SK-N-SH treated with all-trans-retinoic acid at 6 μM for 48 hours (cell line): ENCODE measurements at regions not wholly inside any gene's neighbourhood (a gene's known extent, or its start where the extent isn't known, plus 50 kb on each side); places are given as distances from the start of the nearest gene placed in this dataset.

ENCODE experiments used
- ARNTL ChIP-seq: fragments of 450-650 bp; formaldehyde crosslinking; IDR thresholded peaks from 2 replicates; pipeline ENCODE4 v1.5.0; 2020; ENCODE audit warnings: low read depth, mild to moderate bottlenecking, moderate library complexity, borderline replicate concordance
- CREB5 ChIP-seq: fragments of 250-450 bp; sonication (Bioruptor Pico); IDR thresholded peaks from 2 replicates; pipeline ENCODE4 v1.5.1; 2020; ENCODE audit warnings: low read depth, mild to moderate bottlenecking, moderate library complexity
- CSDC2 ChIP-seq: fragments of 250-450 bp; sonication (Bioruptor Pico); IDR thresholded peaks from 2 replicates; pipeline ENCODE4 v1.5.0; 2020; ENCODE audit warnings: mild to moderate bottlenecking, moderate library complexity
- ESRRG ChIP-seq: fragments of 250-450 bp; sonication (Bioruptor Pico); IDR thresholded peaks from 2 replicates; pipeline ENCODE4 v1.6.1; 2021; ENCODE audit warnings: mild to moderate bottlenecking
- ISL1 ChIP-seq: fragments of 250-450 bp; sonication (Bioruptor Pico); IDR thresholded peaks from 2 replicates; pipeline ENCODE4 v2.1.2; 2022; ENCODE audit warnings: mild to moderate bottlenecking, moderate library complexity
- RARB ChIP-seq: fragments of 250-450 bp; sonication (Bioruptor Pico); IDR thresholded peaks from 2 replicates; pipeline ENCODE4 v1.8.0; 2021; ENCODE audit warnings: mild to moderate bottlenecking, moderate library complexity
- ZNF8 ChIP-seq: fragments of 450-650 bp; formaldehyde crosslinking; IDR thresholded peaks from 2 replicates; pipeline ENCODE4 v1.5.0; 2020; ENCODE audit warnings: mild to moderate bottlenecking, moderate library complexity
- TF ChIP-seq, protein P1 (sequence below): fragments of 250-450 bp; sonication (Bioruptor Pico); IDR thresholded peaks from 2 replicates; pipeline ENCODE4 v1.8.0; 2020; ENCODE audit warnings: mild to moderate bottlenecking, moderate library complexity, borderline replicate concordance

- TF ChIP-seq ISL1 (no peak), CSDC2 (CRISPR knock-in tag) (no peak), ZNF8 (CRISPR knock-in tag) (no peak), ARNTL (CRISPR knock-in tag) (no peak), RARB (CRISPR knock-in tag) (no peak), CREB5 (CRISPR knock-in tag) (no peak), ESRRG (CRISPR knock-in tag) (no peak)
- TF ChIP-seq, protein P1, sequence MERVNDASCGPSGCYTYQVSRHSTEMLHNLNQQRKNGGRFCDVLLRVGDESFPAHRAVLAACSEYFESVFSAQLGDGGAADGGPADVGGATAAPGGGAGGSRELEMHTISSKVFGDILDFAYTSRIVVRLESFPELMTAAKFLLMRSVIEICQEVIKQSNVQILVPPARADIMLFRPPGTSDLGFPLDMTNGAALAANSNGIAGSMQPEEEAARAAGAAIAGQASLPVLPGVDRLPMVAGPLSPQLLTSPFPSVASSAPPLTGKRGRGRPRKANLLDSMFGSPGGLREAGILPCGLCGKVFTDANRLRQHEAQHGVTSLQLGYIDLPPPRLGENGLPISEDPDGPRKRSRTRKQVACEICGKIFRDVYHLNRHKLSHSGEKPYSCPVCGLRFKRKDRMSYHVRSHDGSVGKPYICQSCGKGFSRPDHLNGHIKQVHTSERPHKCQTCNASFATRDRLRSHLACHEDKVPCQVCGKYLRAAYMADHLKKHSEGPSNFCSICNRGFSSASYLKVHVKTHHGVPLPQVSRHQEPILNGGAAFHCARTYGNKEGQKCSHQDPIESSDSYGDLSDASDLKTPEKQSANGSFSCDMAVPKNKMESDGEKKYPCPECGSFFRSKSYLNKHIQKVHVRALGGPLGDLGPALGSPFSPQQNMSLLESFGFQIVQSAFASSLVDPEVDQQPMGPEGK, result no peak
These were observed 1655.3 kb upstream of the C9orf72 start for GRCh38 chr9:29228558-29228957.
